Osteocyte (in vitro differentiated cells): ENCODE measurements at regions not wholly inside any gene's neighbourhood (a gene's known extent, or its start where the extent isn't known, plus 50 kb on each side); places are given as distances from the start of the nearest gene placed in this dataset.

Source experiments
- DNase-seq: peaks from one replicate; pipeline ENCODE4 v3.0.0; 2021; ENCODE audit warnings: mixed read lengths; ENCODE audit not compliant: unreplicated experiment; ENCODE audit errors: extremely low spot score
- H3K27ac Mint-ChIP-seq: one replicate; pipeline ENCODE4 v1.8.0; 2021; ENCODE audit warnings: mild to moderate bottlenecking, mixed read lengths; ENCODE audit not compliant: unreplicated experiment
- H3K27me3 Mint-ChIP-seq: one replicate; pipeline ENCODE4 v1.8.0; 2021; ENCODE audit warnings: mixed read lengths; ENCODE audit not compliant: unreplicated experiment
- H3K36me3 Mint-ChIP-seq: one replicate; pipeline ENCODE4 v1.8.0; 2021; ENCODE audit warnings: mixed read lengths; ENCODE audit not compliant: unreplicated experiment
- H3K4me1 Mint-ChIP-seq: one replicate; pipeline ENCODE4 v1.8.0; 2021; ENCODE audit warnings: mixed read lengths; ENCODE audit not compliant: unreplicated experiment
- H3K4me3 Mint-ChIP-seq: one replicate; pipeline ENCODE4 v1.8.0; 2021; ENCODE audit warnings: mild to moderate bottlenecking, moderate library complexity, mixed read lengths; ENCODE audit not compliant: unreplicated experiment
- H3K9me3 Mint-ChIP-seq: one replicate; pipeline ENCODE4 v1.8.0; 2021; ENCODE audit warnings: mixed read lengths; ENCODE audit not compliant: unreplicated experiment
- CTCF ChIP-seq: fragments of 200-600 bp; sonication (generic); IDR thresholded peaks from 2 replicates; pipeline ENCODE4 v1.5.0; 2021; ENCODE audit warnings: antibody characterized with exemption, mild to moderate bottlenecking, moderate library complexity

- DNase-seq, result peak; percentile 90
- no peaks in the 10 kb centered on the region for H3K36me3 Mint-ChIP-seq
- H3K27ac Mint-ChIP-seq, result no peak overlapping the region
- H3K9me3 Mint-ChIP-seq, result no peaks in the 10 kb centered on the region
- H3K4me3 Mint-ChIP-seq, result no peak overlapping the region
- peak; percentile 87 for TF ChIP-seq CTCF
- H3K27me3 Mint-ChIP-seq, result peaks cover 62% of the 10 kb centered on the region
- peaks cover 7% of the 10 kb centered on the region for H3K4me1 Mint-ChIP-seq
Observed at GRCh38 chr1:869499-870244, 54.1 kb upstream of the SAMD11 start.
